DND-41 (cell line): ENCODE measurements at regions not wholly inside any gene's neighbourhood (a gene's known extent, or its start where the extent isn't known, plus 50 kb on each side); places are given as distances from the start of the nearest gene placed in this dataset.

ENCODE experiments used
- EZH2 ChIP-seq: IDR thresholded peaks from 3 replicates; pipeline ENCODE4 v1.6.1; 2012; ENCODE audit warnings: borderline replicate concordance, low read depth, mild to moderate bottlenecking, moderate library complexity, low read length, inconsistent platforms; ENCODE audit not compliant: severe bottlenecking
- TF ChIP-seq, protein P1 (sequence below): IDR thresholded peaks from 2 replicates; pipeline ENCODE4 v1.5.1; 2012; ENCODE audit warnings: borderline replicate concordance, low read length, moderate library complexity, mild to moderate bottlenecking; ENCODE audit not compliant: poor library complexity, severe bottlenecking; ENCODE audit errors: extremely low read depth

DNA sequence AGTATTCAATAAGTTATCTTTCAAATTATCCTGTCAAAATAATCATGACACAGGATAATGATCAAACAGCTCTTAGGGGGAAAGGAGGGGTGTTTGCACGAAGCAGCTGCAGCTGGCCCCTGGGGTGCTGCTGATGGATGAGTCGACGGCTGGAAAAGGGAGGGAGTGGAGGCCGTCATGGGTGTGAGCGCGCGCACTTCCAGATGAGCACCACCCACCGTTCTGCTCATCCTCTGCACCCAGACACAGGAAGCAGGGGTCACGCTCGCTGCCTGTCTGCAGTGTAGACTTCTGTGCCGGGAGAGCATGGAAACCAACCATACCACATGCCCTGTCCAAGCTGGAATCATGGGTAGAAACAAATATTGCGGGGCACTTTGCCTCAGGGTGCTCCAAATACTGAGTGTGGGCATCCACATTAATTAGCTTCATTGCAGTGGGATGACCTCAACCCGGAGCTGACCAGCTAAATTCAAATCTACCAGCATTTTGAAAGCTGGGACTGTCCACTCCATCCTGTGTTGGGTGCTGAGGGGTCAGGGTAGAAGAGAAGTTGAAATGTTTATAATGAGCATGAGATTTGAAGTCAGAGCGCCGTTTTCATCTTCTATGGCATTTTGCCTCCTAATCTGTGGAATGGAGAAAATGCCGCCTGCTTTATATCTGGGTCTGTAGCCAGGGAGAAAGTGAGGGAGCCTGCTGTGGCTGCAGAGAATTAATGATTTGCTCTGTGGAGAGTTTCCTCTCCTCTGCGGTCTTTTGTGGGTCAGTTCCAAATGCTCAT is 802.4 kb downstream of the TBC1D22A start:
- TF ChIP-seq, protein P1, sequence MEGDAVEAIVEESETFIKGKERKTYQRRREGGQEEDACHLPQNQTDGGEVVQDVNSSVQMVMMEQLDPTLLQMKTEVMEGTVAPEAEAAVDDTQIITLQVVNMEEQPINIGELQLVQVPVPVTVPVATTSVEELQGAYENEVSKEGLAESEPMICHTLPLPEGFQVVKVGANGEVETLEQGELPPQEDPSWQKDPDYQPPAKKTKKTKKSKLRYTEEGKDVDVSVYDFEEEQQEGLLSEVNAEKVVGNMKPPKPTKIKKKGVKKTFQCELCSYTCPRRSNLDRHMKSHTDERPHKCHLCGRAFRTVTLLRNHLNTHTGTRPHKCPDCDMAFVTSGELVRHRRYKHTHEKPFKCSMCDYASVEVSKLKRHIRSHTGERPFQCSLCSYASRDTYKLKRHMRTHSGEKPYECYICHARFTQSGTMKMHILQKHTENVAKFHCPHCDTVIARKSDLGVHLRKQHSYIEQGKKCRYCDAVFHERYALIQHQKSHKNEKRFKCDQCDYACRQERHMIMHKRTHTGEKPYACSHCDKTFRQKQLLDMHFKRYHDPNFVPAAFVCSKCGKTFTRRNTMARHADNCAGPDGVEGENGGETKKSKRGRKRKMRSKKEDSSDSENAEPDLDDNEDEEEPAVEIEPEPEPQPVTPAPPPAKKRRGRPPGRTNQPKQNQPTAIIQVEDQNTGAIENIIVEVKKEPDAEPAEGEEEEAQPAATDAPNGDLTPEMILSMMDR, result no peak
- TF ChIP-seq EZH2, result no peak
